ENCODE measurements at regions not wholly inside any gene's neighbourhood (a gene's known extent, or its start where the extent isn't known, plus 50 kb on each side); places are given as distances from the start of the nearest gene placed in this dataset.

DNA sequence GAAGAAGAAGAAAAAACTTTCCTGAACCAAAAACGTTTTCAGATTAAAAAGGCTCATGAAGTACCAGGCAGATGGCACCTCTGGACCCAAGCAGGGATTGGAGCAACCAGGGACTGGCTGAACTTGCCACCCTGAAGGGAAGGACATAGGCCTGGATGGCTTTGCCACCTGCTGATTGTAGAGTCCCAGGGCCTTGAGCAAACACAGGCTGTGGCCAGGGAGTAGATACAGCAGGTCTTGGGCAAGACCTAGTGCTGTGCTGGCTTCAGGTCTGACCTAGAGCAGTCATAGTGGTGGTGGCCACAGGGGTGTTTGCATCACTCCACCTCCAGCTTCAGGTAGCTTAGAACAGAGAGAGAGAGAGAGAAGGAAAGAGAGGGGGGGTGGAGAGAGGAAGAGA lies 176.7 kb upstream of the FOXN2 start (continued):
- TF ChIP-seq STAT1 (IDR thresholded peaks at IDR 0.05; ENCODE audit: unreplicated experiment): no peak
- TF ChIP-seq ZNF114 (CRISPR knock-in tag; IDR thresholded peaks at IDR 0.05): no peak
- no peak for TF ChIP-seq POLR2AphosphoS5 (IDR thresholded peaks at IDR 0.05; ENCODE audit: low read depth)
- no peak for TF ChIP-seq NANOG (IDR thresholded peaks at IDR 0.05; ENCODE audit: borderline replicate concordance)
- no peak for TF ChIP-seq EZH2phosphoT487 (IDR thresholded peaks at IDR 0.05; ENCODE audit: unreplicated experiment)

DNA sequence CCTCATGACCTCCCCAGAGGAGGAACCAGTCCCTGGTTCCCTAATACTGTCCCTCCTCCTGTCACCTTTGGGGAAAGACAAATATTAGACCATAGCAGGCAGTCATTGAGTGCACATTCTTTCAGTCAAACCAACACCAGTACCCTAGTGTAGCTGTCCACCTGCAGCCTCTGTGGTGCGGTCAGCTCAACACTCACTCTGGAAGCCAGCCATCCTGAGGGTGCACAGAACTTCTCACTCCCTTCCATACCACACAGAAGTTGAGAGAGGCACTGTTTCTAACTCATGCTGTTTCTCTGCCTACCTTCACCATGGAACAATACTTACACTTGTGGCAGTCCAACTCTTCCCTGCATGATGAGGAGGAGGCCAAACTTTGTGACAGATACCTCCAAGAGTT lies 175.6 kb upstream of the FOXN2 start:
- Mint-ChIP-seq H3K27ac (no peak overlapping the region), H3K9me3 (no peaks in the 10 kb centered on the region; the same call in 2 of the 3 replicates), H3K4me1 (no peaks in the 10 kb centered on the region), H3K4me3 (no peak overlapping the region), H3K27me3 (ENCODE audit: insufficient read depth, low read depth, poor library complexity) (no peaks in the 10 kb centered on the region), H3K36me3 (ENCODE audit: low read depth) (no peaks in the 10 kb centered on the region)
- no peaks in the 10 kb centered on the region for H3K4me1 ChIP-seq (ENCODE audit: insufficient read depth)
- no peaks in the 10 kb centered on the region for H3K36me3 ChIP-seq (ENCODE audit: insufficient read depth)
- no peak overlapping the region for H3K4me3 ChIP-seq
- no peaks in the 10 kb centered on the region for H4K20me1 ChIP-seq (replicated peaks; ENCODE audit: insufficient read depth)
- H3F3A ChIP-seq (replicated peaks; ENCODE audit: low read depth): no peaks in the 10 kb centered on the region
- H3K27me3 ChIP-seq (ENCODE audit: insufficient read depth): no peaks in the 10 kb centered on the region
- no peak for DNase-seq (ENCODE audit: low spot score)
- H3K79me2 ChIP-seq (replicated peaks; ENCODE audit: insufficient read depth): no peaks in the 10 kb centered on the region
- H3K4me2 ChIP-seq: no peak overlapping the region
- H2AFZ ChIP-seq: no peak overlapping the region
- H3K9me2 ChIP-seq (ENCODE audit: insufficient read depth): peaks cover 8% of the 10 kb centered on the region; the same call in 1 of the 2 replicates
- TF ChIP-seq, protein P1, sequence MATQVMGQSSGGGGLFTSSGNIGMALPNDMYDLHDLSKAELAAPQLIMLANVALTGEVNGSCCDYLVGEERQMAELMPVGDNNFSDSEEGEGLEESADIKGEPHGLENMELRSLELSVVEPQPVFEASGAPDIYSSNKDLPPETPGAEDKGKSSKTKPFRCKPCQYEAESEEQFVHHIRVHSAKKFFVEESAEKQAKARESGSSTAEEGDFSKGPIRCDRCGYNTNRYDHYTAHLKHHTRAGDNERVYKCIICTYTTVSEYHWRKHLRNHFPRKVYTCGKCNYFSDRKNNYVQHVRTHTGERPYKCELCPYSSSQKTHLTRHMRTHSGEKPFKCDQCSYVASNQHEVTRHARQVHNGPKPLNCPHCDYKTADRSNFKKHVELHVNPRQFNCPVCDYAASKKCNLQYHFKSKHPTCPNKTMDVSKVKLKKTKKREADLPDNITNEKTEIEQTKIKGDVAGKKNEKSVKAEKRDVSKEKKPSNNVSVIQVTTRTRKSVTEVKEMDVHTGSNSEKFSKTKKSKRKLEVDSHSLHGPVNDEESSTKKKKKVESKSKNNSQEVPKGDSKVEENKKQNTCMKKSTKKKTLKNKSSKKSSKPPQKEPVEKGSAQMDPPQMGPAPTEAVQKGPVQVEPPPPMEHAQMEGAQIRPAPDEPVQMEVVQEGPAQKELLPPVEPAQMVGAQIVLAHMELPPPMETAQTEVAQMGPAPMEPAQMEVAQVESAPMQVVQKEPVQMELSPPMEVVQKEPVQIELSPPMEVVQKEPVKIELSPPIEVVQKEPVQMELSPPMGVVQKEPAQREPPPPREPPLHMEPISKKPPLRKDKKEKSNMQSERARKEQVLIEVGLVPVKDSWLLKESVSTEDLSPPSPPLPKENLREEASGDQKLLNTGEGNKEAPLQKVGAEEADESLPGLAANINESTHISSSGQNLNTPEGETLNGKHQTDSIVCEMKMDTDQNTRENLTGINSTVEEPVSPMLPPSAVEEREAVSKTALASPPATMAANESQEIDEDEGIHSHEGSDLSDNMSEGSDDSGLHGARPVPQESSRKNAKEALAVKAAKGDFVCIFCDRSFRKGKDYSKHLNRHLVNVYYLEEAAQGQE (IDR thresholded peaks at IDR 0.05; ENCODE audit: unreplicated experiment): no peak
- TF ChIP-seq JUNB (IDR thresholded peaks at IDR 0.05; ENCODE audit: unreplicated experiment) (no peak), NANOG (IDR thresholded peaks at IDR 0.05; ENCODE audit: borderline replicate concordance) (no peak)
- TF ChIP-seq, protein P2, sequence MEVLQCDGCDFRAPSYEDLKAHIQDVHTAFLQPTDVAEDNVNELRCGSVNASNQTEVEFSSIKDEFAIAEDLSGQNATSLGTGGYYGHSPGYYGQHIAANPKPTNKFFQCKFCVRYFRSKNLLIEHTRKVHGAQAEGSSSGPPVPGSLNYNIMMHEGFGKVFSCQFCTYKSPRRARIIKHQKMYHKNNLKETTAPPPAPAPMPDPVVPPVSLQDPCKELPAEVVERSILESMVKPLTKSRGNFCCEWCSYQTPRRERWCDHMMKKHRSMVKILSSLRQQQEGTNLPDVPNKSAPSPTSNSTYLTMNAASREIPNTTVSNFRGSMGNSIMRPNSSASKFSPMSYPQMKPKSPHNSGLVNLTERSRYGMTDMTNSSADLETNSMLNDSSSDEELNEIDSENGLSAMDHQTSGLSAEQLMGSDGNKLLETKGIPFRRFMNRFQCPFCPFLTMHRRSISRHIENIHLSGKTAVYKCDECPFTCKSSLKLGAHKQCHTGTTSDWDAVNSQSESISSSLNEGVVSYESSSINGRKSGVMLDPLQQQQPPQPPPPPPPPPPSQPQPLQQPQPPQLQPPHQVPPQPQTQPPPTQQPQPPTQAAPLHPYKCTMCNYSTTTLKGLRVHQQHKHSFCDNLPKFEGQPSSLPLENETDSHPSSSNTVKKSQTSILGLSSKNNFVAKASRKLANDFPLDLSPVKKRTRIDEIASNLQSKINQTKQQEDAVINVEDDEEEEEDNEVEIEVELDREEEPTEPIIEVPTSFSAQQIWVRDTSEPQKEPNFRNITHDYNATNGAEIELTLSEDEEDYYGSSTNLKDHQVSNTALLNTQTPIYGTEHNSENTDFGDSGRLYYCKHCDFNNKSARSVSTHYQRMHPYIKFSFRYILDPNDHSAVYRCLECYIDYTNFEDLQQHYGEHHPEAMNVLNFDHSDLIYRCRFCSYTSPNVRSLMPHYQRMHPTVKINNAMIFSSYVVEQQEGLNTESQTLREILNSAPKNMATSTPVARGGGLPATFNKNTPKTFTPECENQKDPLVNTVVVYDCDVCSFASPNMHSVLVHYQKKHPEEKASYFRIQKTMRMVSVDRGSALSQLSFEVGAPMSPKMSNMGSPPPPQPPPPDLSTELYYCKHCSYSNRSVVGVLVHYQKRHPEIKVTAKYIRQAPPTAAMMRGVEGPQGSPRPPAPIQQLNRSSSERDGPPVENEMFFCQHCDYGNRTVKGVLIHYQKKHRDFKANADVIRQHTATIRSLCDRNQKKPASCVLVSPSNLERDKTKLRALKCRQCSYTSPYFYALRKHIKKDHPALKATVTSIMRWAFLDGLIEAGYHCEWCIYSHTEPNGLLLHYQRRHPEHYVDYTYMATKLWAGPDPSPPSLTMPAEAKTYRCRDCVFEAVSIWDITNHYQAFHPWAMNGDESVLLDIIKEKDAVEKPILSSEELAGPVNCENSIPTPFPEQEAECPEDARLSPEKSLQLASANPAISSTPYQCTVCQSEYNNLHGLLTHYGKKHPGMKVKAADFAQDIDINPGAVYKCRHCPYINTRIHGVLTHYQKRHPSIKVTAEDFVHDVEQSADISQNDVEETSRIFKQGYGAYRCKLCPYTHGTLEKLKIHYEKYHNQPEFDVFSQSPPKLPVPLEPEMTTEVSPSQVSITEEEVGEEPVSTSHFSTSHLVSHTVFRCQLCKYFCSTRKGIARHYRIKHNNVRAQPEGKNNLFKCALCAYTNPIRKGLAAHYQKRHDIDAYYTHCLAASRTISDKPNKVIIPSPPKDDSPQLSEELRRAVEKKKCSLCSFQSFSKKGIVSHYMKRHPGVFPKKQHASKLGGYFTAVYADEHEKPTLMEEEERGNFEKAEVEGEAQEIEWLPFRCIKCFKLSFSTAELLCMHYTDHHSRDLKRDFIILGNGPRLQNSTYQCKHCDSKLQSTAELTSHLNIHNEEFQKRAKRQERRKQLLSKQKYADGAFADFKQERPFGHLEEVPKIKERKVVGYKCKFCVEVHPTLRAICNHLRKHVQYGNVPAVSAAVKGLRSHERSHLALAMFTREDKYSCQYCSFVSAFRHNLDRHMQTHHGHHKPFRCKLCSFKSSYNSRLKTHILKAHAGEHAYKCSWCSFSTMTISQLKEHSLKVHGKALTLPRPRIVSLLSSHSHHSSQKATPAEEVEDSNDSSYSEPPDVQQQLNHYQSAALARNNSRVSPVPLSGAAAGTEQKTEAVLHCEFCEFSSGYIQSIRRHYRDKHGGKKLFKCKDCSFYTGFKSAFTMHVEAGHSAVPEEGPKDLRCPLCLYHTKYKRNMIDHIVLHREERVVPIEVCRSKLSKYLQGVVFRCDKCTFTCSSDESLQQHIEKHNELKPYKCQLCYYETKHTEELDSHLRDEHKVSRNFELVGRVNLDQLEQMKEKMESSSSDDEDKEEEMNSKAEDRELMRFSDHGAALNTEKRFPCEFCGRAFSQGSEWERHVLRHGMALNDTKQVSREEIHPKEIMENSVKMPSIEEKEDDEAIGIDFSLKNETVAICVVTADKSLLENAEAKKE (CRISPR knock-in tag; IDR thresholded peaks at IDR 0.05): no peak
- no peak for ATAC-seq
- no peak overlapping the region for H3K27ac ChIP-seq (ENCODE audit: low read depth)

Measured in GM23338 (cell line).